Embryonic facial prominence (tissue), 1 donor: ENCODE measurements at regions not wholly inside any gene's neighbourhood (a gene's known extent, or its start where the extent isn't known, plus 50 kb on each side); places are given as distances from the start of the nearest gene placed in this dataset.

ENCODE experiments used
- DNase-seq: peaks from one replicate; pipeline ENCODE4 v3.0.0-alpha.2; 2016; ENCODE audit errors: extremely low spot score

DNA sequence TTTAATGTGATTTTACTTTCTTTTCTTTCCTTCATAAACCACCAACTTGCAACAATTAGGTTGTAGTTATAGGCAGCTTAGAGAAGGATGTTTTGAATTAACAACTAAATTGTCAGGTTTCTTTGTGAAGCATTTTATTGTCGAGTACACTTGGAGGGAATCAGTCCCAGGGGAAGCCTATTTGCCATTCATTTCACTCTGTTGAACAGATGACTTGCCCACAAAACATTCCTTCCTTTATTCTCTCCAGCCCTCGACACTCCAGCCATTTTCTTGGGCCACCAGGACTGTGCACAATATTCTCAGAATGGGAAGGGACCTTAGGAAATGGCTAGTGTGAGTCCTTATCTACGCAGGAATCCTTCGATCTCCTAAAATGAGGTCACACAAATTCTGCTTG, 620.6 kb downstream of the SOX6 start:
- no peak for DNase-seq

DNA sequence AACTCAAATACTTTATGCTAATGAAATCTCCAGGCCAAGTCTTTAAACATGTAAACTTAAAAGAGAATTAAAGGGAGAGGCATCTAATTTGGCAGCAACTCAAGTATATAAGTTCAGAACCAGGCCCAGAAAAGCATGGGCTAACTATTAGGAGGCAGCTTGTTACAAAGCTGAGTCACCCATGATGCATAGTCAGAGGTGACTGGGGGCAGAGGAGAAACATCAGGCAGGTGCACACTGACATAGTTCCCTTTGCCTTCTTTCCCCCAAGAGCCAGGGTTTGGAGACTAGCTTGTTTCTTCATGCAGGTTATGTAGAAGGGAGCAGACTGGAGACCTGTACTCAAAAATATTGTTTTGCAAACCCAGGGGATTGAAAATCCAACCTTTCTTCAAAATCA, 619.0 kb downstream of the SOX6 start:
- no peak for DNase-seq

DNA sequence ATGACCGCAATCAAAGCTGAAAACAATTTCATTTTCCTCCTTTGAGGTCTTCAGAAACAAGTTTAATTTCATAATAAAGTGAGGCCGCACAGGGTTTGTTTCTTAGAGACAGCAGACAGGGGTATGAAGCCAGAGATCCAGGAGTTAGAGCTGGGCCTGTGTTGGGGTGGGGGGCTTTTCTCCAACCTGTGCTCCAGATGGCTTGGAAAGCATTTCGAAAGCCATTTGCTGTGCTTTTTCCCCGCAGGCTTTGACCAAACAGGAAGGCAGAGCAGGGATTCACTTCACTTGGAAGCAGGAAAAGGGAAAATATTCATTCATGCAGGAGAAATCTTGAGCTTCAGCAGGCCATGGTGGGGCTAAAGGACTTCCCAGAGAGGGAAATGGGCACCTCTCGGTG, 617.4 kb downstream of the SOX6 start:
- DNase-seq, result no peak

DNA sequence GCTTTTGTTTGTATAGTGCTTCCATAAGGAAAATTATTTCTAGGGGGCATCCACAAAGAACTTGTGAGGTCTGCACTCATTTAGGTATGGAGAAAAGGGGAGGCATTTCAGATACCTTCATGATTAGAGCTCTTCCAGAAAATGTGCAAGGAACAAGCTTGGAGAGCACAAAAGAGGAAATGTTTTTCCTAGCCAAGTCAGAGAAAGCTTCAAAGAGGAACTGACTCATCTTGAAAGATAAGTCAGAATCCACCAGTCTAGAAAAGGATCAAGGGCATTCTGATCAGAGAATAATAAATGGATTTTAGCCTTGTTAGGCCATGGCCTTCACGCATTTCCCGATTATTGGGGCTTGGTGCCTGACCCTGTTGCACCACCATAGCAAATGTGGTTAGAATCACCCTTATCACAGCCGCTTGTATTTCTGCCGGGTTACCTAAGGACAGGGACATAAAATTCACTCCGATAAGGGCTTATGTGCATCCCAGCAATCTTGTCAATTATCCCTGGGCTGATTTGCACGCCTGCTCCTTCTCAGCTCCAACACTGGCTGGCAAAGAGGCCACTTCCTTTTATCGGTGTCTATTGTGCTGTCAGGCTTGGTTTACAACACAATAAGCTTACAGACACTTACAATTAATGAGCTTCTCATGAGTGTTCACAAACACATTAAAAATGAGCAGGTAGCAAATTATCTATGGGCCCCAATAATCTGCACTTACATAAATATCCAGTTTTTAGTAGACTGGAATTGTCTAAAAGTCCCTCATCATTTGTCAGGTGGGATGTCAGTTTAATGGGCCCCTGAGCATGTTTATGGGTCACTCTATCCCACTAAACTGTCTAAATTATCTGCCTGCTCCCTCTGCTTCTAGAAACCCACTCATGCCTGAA, 613.5 kb downstream of the SOX6 start:
- DNase-seq, result no peak

DNA sequence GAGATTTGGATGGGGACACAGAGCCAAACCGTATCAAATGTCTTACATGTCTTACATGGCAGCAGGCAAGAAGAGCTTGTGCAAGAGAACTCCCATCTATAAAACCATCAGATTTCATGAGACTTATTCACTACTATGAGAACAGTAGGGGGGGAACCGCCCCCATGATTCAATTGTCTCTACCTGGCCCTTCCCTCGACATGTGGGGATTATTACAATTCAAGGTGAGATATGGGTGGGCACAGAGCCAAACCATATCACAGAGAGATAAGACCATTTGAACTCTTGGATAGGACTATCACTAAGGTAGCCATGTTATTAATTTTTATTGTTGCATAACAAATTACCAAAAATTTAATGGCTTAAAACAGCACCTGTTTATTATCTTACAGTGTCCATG, 611.7 kb downstream of the SOX6 start:
- DNase-seq, result no peak

DNA sequence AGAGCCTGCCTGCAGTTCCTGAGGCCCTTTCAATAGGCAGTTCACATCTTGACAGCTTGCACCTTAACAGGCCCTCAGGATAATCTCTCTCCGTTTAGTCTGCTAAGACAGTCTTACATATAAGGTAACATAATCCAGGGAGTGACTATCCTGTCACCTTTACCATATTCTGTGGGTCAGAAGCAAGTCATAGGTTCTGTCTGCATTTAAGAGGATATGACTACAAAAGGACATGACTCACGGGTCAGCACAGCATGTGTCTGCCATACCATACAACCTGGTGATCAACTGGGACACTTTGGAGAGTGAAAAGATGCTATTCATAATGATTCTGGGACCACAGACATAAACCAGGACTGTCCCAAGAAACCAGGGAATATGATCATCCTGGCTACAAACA, 611.1 kb downstream of the SOX6 start:
- DNase-seq, result no peak

DNA sequence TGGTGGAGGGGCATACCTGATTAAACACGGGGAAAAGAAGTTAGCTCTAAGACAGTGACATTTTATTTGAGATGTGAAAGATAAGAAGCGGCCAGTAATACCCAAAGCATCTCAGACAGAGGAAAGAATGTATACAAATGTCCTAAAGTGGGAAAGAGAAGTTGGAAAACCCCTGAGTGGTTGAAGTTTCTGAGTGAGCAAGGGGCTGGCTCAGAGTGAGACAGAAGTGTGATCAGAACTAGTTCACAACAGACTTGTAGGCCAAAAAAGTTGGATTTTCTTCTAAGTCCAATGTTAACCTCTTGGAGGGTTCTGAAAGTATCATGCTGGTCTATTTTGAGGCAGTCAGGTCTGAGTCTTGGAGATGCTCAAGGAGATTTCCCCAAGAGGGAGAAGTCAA, 608.7 kb downstream of the SOX6 start:
- no peak for DNase-seq

DNA sequence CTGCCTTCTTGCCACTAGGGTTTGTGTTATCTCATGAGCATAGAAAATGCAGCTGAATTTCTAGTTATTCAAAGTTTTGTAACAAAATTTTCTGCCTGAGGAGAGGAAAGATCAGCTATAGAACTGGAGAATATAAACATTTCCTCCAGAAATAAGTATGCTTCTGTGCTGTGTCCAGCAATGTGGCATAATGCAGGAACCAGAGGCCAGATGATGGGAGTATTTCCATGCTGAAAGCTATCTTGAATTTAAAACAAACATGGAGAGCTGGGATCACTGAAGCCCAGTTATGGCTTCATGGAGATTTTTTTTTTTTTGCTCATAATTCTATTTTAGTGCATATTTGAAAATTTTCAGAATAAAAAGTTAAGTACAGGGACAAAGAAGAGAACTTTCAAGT, 608.2 kb downstream of the SOX6 start:
- no peak for DNase-seq

DNA sequence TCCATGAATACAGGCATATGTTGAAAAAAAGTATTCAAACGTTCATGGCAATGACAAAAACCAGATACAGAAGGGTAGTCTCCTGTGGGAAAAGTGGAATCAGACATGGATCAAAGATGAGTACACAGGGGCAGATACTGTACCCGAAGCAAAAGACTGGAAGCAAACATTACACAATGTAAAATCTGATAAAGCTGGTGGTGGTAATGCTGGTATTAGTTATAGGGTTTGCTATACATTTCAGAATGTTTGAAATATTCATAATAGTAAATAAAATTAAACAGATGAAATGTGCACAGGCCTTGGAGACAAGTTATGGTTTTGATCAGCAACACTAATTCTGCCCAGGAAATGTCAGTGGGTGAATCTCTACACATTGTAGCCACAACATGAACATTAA, 607.6 kb downstream of the SOX6 start:
- no peak for DNase-seq

DNA sequence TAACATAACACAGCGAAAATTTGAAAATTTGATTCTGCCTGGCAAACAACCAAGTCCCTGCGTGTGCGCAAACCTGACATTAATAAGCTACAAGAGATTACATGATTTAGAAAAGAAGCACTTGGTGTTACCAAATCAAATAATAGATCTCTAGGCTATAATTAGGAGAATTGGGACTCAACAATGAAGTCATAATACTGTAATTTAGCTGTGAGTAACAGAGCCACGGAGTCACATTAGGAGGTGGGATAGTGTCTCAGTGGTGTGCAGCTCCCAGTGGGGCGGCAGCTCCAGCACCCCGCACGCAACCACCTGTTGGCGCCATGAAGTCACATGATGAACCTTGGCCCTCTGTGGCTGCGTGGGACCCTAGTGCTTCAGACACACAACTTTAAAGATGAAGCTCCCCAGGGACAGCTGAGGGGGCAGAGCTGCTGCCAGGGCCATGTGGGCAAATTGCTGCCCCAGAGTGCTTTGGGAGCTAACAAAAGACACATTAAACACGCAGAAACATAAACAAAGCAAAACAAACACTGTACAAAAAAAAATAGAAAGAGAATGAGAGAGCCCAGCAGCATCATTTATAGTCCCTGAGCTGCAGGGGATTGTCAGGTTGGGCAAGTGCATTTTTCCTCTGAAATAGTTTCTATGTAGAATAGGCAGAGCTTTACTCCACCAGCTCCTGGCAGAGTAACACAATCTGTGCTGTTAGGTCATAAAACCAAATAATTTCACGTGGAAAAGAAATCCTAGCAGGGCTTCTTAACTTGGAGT, 605.6 kb downstream of the SOX6 start:
- no peak for DNase-seq

DNA sequence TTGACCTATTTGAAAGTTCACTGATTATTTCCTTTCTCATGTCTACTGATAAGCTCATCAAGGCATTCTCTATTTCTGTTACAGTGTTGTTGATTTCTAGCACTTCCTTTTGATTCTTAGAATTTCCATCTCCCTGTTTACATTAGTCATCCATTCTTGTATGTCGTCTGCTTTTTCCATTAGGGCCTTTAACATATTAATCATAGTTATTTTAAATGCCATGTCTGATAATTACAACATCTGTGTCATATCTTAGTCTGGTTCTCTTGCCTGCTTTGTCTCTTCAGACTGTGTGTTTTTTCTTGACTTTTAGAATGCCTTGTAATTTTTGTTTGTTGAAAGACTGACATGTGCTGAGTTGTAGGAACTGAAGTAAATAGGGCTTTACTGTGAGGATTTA, 602.1 kb downstream of the SOX6 start:
- DNase-seq, result no peak

DNA sequence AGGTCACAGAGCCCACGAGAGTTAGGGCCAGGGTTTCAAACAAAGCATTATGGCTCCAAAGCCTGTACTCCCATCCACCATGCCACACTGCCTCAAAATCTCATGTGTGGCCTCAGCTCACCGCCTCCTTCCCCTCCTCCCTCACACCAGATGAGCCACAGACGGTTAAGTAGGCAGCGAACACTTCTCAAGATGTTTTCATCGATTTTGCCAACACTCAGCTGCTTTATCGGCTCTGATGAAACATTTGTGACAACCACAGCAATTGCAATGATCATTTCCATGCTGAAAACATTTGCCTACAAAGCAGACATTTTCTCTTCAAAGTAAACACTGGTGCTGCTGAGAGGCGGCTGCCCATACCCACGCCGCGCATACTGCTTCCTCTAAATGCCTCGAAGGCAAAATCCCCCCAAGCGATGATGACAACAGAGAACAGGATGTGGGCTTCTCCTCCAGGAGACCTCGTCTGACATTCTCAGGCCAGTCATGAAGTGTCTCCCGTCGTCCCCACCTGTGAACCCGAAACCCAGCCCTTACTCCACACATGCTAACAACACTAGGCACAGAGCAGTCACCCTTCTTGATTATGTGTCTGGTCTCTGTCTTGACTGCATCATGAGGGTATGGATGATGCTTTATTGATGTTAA, 599.2 kb downstream of the SOX6 start:
- DNase-seq, result no peak

DNA sequence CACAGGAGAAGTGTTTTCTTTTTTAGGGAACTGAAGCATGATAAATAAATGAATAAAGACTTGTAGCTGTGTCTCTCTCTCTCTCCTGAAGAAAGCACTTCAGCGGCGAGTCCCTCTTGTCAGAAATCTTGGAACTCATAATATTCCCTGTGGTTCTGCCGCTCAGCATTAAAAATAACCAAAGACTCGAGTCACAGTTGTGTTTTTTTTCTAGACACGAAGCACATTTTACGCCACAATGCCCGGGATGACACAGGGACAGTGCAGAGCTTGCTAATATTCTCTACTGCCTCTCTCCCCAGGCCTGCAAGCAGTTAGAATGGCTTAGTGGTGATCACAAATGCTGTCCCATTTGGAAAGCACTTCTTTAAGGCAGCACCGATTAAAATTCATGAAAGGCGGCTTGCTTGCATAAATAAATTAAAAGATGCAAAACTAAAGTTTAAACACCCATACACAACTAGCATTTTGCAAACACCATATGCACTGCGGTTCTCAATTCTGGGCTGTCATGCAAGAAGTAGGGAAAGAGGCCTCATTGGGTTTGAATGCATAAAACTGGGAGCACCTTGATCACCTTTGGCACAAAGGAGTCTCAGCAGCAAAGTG, 597.4 kb downstream of the SOX6 start:
- no peak for DNase-seq

DNA sequence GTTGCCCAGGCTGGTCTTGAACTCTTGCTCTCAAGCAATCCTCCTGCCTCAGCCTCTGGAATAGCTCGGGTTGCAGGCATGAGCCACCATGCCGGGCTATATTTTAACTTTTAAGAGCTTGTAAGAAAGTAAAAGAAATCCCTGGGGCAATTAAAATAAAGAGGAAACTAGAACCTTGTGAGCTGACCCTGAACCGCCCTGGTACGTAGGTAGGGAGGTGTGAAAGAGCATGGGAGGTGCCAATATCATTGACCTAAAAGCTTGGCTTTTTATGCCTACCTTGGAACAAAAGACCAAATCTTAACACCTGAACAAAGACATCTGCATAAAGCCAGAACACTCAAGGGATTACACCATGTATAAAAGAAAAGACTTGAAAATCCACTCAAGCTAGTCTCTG, 595.1 kb downstream of the SOX6 start:
- no peak for DNase-seq

DNA sequence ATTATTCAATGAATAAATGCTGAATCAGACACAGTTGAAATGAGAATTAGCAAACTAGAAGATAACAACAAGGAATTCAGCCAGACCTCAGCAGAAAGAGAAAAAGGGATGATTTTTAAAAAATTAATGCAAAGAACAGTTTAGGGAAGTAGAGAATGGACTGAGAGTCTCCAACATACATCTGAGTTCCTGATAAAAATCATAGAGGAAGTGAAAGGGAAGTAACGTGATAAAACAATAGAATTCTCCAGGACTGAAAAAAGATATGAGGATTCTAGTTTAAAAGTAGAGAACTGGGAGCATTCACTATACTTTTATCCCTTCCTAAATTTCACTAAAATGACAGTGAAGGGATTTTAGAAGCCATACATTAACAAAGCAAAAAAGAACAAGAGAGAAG, 592.0 kb downstream of the SOX6 start:
- DNase-seq, result no peak

DNA sequence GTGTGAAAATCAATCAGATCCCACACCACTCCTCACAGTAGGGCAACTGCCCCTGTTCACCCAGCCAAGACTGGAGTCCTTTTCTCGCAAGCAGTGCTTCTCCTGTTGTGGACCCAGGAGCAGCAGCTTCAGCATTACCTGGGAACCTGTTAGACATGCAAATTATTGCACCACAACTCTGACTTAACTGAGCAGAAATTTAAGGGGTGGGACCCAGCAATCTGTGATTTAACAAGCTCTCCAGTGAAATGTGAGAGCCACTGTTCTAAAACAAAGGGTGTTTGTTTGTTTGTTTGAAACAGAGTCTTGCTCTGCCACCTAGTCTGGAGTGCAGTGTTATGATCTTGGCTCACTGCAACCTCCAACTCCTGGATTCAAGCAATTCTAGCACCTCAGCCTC, 591.4 kb downstream of the SOX6 start:
- no peak for DNase-seq

DNA sequence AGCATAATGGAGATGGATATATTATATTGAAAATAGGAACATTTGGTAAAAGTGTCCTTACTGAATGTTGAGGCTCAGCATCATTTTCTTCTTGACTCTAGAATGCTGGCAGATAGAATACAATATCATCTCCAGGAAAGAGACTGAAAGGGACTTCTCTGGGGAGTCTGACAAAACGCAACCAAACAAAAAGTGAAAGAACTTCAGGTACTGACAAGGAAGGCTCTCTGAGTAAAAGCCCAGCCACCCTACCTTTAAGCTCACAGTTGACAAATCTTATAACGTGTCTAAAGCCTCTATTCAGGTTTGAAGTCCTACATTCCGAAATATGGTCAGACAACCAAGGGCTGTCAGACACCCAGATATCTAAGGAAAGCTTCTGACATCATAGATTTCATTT, 590.8 kb downstream of the SOX6 start:
- DNase-seq, result no peak

DNA sequence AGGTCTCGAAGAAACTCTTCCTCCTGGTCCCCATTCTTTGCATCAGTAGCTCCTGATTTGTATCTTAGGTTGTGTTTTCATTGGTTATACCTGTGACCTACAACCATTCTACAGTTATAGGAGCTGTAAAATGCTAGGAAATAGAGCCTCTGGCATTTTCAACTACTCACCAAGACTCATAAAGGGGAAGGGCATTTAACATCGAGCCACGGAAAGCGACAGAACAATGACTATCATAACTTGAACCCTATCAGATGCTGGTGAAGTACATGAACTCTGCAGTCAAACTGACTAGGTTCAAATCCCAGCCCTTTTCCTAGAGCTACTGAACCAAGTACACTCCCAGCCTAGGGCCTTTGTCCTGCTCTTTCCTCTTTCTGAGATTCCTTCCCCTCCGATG, 588.0 kb downstream of the SOX6 start:
- DNase-seq, result no peak

DNA sequence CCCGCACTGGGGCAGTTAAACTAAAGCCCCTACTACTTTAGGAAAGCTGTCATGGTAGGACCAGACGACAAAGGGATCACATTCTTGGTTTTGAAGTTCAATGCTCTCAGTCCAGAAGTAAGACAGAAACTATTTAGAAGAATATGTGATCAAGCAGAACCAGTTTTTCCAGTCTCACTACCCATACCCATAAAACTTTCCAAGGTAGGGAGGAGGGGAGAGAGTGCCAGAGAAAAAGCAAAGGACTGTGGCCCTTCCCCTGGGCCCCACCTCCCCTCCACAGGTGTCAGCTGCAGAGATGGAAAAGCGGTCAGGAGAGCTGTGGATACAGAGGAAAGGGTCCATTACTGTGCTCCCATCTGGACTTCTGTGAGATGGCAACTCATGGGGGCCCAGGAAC, 587.1 kb downstream of the SOX6 start:
- no peak for DNase-seq

DNA sequence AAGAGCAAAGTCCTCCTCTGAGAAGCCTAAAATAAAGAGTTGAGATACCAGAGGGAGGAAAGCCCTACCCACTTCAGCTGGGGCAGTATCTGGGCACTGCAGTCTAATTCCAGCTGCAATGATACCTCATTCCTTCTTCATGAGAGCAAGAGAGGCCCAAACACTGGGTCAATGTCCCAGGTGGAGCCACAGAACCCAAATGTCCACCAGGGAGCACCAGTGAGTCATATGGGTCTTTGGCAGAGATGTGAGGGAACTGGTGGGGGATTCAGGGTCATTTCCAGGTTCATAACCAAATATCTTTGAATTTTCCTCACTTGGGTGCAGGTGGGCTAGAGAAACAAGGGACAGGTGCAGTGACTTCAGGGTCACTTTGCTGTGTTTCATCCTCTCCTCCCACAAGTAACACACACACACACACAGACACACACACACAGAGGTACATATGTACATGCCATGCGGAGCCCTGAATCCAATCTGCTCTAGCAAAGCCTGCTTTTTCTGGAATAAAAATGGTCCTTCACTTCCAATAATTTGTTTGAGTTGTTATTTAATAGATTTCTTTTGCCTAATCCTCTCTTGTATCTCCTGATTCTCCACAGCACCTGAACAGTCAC, 585.4 kb downstream of the SOX6 start:
- DNase-seq, result no peak

DNA sequence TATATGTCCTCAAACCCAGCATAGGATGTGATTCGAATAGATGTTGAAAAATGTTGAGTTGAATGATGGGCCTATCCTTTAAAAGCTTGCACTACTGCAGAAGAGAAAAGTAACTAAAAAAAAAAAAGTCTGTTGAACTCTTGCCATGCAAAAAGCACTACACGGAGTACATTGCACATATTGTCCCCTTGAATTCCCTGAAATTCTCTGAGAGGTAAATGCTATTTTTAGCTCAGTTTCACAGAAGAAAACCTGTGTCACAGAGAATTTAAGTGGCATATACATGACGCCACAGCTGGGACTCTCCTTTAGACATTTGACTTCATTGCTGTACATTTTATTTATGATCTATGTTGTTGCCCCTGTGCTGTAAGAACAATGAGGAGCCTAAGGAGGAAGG, 583.8 kb downstream of the SOX6 start:
- no peak for DNase-seq

DNA sequence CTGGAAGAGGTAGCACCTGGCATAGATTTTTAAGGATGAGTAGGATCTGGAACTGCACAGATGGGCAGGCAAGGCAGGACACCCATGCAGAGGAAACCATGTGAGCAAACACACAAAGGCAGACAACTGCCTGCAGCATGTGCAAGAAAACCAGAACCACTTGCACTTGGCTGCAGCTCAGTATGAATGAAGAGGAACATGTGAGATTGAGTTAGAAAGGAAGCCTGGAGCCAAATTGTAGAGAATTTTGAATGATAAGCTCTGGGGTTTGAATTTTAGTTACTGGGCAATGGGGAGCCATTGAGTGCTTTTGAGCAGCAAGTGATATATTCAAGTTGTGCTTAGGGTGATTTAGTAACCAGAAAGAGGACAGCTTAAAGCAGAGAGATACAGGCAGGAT, 583.4 kb downstream of the SOX6 start:
- no peak for DNase-seq
